ENCODE measurements at regions not wholly inside any gene's neighbourhood (a gene's known extent, or its start where the extent isn't known, plus 50 kb on each side); places are given as distances from the start of the nearest gene placed in this dataset.

DNA sequence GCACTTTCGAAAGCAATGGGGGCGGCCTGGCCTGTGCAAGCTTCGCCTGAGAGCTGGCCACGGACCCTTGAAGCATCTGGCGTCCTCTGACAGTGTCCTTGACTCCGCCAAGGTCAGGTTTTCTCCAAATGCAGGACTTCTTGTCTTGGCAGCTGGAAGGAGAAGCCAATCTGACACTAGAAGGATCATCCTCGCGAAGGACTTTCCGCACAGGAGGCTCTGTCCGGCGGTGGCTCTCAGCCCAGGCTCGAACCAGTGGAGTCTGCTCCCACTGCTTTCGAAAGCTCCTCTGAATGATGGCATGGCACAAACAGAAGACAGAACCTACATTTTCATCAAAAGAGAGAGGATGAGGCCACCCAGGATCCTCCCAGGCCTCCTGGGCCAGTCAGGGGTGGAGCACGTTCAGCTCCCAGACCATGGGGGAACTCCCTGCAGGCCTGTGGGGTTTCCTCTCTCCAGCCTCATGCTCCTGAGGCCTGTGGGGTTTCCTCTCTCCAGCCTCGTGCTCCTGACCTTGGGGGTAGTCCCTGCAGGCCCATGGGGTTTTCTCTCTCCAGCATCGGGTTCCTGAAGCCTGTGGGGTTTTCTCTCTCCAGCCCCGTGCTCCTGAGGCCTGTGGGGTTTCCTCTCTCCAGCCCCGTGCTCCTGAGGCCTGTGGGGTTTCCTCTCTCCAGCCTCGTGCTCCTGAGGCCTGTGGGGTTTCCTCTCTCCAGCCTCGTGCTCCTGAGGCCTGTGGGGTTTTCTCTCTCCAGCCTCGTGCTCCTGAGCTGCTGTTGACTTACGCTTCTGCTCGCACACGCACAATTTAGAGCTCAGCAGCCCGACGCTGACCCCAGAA, 396.5 kb upstream of the SALL3 start:
- no peak for DNase-seq

DNA sequence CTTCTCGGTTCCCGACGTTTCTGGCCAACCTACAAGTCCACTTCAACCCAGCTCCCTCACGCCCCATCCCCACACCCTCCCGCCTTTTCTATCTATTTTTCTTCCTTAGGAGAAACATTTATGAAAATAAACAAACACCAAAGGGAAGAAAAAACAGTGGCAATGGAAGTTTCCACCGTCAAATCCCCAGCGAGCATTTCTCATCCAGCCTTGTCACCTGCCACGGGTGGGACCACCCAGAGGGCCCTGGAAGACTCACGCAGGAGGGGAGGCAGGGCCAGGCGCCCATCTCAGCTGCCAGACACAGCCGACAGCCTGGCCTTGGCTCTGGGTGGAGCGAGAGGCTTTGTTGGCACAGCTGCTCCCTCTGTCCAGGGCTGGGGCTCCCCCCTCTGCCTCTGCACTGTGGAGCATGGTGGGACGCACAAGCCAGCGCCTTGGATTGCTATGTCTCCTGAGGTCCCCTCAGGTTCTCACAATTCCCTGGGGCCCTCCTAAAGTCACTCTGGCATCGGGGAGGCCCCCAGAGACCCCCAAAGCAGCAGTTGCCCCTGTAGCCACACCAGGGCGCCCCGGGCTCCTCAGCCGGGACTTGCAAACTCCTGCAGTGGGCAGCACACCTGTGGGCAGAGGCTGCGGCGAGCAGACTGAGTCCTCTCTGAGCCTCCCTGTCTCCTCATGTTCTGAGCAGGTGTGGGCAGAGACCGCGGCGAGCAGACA, 395.7 kb upstream of the SALL3 start:
- DNase-seq: no peak

DNA sequence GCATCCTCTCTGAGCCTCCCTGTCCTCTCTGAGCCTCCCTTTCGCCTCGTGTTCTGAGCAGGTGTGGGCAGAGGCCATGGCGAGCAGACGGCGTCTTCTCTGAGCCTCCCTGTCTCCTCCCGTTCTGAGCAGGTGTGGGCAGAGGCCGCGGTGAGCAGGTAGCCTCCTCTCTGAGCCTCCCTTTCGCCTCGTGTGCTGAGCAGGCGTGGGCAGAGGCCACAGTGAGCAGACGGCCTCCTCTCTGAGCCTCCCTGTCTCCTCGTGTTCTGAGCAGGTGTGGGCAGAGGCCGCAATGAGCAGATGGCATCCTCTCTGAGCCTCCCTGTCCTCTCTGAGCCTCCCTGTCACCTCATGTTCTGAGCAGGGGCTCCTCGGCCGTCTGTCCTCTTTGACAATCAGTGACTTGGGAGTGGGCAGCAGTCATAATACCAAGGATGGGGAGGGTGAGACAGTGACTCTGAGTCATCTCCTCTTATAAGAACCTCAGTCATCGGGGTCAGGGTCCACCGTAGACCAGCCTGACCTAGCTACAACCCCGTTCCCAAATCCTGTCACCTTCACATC, 395.1 kb upstream of the SALL3 start:
- no peak for DNase-seq

DNA sequence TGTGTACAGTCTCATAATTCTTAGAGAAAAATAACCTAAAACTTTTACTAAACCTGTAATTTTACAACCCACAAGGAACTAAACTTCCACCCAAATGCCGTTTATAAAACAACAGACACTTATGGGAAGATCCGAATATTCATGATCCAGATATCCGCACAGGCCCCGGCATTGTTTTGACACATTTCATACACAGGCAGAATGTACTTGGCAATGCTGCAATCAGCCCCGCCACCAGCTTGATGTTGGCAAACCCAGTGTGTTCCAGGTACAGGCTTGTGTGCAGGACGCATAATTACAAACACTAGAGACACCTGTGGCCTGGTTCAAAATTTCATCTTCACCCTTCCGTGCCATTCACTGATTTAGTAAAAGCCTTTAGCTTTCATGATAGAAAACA, 393.0 kb upstream of the SALL3 start:
- DNase-seq: no peak

DNA sequence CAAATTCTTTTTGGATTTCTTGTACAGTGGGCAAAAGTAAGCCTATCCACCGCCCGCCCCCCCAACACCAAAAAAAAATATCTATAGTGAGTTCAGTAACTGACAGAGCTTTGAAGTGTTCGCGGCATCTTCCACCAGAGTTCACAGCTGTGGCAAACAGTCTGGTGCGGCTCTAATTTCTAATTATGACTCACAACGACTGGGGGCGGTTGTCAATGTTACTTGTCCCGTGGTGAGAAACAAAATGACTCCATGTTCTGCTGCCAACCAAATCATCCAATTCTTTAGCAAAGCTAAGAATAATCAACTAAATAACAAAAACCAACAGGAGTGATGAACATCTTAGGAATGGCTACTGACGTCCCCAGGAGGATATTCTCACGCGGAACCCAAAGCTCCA, 392.5 kb upstream of the SALL3 start:
- peak in 1 of 5 experiments; percentile 28 for DNase-seq

DNA sequence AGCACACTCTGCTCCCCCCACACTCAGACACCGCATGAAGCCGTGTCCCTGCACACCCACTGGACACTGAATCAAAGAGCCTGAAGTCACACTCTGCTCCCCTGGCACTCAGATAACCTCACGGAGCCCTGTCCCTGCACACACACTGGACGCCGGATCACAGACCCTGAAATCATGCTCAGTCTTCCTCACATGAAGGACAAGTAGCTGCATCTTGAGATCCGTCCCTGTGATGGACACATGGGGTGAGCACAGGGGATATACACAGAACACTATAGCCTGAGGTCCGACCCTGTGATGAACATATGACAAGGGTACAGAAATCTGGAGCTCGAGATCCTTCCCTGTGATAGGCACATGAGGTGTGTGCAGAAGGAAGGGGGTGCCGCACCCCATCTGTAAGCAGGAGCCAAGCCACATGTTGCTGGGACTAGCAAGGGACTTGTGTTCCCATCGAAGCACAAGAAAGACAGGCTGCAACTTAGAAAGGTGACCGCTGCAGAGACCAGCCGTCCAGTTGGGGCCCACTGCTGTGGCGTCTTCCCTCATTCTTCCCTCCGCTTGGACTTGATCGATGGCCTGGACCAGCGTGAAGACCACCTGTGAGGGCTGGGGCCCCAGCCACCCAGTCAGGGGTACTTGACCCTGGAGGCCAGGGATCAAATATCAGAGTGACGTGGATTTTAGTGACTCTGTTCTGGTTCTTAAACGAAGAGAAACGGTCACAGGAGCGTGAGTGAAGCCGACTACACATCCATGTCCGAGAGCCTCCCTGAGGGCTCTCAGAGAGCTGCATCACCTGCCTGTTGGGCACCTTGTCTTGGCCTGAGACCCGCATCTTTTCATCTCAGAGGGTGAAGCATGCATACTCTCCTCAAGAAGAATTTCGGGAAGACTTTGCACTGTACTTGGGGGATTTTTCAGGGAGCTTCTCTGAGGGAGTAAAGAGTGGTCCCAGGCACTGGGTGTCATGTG, 391.7 kb upstream of the SALL3 start:
- no peak for DNase-seq

DNA sequence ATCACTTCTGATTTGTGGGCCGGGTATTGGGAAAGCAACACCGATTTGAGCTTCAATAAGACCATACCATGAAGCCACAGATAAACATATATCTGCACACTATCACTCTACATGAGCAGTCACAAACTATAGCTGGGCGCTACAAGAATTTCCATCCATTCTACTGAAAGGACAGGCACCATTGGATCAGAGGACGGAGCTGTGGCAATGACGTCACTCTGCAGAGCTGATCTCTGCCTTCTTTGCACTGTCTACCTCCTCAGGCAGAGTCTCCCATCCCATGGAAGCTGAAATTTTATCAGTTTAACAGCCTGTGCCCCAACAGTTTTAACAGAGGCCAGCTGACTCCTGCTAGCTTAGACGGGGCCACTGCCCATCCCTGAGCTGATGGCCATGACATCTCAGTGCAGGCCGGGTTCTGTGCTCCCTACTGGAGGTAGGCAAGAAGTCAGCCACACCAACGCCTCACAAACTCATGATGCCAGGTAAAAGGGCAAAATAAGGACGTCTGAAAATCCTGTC, 389.6 kb upstream of the SALL3 start:
- DNase-seq: no peak

DNA sequence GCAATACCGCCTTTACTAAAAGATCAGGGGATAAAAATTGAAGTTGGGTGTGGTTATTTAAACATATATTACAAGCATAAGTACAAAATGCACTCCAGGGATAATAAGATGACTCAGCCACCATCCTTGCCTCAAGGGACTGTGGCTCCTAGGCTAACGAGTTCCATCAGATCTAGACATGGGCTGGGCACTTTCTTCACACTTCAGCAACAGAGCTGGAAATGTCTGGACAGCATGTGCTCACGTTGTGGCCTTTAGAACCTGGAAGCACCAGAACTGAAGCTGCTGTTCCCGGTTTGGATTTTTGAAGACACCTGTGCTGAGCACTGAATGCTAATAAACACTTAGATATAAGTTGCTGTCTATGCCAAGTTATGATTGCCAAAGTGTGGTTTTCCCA, 384.2 kb upstream of the SALL3 start:
- DNase-seq: no peak

DNA sequence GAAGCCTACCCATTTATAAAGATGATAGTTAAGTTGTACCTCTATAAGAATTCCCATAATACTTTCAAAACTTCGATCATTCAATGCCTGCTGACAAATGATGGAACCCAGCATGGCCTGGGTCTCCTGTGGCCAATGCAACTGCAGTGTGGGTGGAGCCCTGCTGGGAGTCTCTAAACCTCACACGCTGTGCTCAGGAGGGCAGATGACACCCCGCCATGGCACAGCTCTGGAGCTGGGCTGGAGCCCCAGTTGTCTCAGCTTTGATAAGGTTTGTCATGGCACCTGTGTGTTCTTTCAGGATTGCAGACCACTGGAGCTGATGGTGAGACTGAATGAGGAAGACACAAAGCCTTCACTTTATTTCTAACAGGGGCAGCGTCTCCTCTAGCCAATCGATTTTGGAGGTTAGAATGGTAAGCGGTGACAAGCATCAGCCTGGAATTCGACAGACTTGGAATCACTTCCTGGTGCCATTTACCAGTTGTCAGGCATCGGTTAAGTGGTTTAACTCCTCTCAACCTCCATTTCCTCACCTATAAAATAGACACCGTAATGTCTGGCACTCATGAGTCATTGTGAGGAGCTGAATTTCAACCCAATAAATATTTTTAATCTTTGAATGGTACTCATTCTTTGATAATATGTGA, 383.6 kb upstream of the SALL3 start:
- no peak for DNase-seq

DNA sequence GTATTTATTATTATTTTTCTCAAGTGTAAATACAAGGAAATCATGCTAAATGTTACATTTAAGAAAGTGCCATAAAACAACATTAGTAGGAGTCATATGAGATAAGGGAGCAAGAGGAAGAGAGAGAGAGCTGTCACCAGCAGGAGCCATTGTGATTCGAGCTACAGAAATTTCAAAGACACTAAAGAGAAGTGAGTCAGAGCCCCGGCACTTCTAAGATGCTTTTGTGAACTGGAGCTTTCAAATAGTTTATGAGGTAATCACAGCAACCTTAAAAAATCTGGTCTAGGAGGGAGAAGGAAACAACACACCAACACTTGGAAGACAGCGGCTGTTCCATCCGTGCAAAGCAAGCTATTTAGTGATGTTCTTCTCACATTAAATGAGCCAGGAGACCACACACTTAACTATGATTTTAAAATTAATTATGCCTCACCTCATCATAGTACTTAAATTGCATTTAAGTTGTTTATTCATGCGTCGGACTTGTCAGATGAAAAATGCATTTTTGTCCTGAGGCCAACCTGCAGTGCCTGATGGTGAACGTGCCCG, 382.7 kb upstream of the SALL3 start:
- no peak for DNase-seq

DNA sequence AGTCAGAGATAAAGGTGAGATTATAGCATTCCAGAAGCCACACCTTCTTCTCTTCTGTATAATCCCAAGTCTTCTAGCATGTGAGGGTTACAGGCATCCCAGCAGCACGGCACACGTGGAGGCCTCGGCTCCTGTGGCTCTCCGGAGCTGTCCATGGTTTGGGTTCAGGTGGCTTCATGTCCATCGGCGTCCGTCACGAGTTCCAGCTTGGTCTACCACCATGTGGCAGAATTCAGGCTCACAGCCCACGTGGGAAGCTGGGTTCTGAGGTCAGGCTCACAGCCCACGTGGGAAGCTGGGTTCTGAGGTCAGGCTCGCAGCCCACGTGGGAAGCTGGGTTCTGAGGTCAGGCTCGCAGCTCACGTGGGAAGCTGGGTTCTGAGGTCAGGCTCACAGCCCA, 378.3 kb upstream of the SALL3 start:
- DNase-seq: no peak

DNA sequence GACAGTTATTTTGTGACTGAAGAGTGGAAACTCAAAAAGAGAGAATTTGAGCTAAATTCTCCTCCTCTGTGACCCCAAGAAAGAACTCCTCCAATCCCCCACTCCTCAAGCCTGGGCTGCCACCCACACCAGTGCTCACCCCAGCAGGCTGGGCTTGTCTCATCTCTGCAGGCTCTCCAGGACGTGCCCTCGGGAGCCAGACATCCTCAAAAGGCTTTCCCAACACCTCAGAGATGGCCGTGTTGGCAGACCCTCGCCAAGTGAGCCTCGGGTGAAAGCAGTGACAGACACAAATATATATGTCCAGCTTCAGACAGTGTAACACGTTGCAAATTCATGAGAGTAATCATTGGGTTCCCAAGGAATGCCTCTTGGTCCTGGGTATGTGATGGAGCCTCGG, 377.7 kb upstream of the SALL3 start:
- no peak for DNase-seq

DNA sequence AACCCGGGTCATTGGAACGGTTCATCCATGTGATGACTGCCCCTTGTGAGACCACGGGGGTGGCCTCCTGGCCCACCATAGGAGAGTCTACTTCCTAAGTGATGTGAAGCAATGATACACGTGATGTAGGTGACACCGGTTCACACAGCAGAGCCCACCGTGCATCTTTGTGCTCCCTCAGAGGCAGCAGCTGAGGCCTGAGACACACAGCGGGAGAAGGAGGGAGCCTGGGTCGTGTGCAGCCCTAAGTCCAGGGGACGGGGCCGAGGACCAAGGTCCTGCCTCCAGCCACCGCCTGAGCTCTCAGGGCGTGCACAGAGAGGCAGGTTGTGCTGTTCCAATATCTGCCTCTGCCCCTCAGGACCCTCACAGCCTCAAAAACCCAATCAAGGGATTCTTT, 377.2 kb upstream of the SALL3 start:
- no peak for DNase-seq

DNA sequence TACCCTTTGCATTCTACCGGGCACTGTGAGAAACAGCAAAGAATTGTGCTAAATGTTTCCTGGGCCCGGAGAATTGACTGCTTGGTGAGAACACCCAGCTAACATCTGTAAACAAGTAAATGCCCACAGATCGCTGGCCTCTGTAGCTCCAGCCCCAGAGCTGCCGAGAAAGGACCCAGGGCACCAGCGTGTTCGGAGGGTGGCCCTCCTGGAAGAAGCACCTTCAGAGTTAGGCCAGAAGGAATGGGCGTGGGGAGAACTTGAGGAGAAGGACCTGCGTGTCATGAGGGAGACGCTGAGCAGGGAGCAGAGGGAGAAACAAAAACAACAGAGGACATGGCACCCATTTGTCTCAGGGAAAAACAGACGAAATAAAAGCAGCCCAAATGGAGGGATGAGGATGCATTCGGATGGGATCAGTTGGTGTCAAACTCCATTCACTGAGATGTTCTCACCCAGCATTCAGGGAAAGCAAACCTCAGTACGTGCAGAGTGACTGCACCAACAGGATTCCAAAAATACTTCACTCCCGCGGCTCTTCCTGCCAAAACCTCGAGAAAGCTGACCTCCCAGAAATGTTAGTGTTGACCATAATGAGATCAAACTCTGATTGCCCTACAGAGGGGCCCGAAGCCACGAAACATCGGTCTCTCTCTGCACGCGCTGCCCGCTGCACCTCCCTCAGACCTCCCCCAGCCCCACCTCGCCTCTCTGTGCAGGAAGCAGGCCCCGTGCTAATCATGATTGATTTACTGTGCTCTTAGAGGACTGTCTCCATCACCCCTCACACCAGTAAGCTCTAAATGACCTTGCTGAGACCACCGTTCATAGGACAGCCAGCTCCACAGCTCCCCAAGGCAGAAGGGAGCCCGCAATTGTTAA, 376.3 kb upstream of the SALL3 start:
- no peak for DNase-seq

DNA sequence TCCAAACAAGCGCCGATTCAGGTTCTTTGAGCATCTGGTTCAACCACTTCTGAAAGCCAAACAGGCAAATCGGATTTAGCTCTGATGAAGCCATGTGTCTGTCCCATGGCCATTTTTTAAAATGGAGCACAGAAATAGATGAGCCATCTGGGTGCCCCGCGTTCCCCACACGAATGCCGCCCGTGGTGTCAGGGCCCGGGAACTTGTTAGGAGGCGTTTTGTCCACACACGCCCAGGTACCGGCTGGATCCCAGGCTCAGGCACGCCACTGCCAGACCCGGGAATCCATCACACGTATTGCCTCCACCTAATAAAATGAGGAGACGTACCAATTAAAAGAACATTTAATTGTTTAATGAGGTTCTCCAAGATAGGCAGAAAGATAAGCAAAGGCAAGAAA, 374.4 kb upstream of the SALL3 start:
- no peak for DNase-seq

DNA sequence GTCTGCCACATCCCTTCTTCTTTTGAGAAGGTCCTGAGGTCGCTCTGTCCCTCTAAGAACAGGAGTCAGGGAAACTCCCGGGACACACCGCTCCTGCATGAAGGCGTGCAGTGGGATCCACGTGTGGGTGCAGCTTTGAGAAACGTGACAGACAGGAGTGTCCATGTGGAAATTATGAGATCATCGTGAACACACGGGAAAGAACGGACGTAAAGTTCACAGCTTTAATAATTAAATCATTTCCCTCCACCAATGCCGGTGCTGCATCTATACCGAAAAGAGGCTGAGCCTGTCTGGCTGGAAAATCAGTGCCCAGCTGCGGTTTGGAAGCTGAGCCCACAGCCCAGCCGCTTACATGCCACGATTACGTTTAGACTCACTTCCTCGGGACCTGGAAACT, 372.4 kb upstream of the SALL3 start:
- no peak for DNase-seq

DNA sequence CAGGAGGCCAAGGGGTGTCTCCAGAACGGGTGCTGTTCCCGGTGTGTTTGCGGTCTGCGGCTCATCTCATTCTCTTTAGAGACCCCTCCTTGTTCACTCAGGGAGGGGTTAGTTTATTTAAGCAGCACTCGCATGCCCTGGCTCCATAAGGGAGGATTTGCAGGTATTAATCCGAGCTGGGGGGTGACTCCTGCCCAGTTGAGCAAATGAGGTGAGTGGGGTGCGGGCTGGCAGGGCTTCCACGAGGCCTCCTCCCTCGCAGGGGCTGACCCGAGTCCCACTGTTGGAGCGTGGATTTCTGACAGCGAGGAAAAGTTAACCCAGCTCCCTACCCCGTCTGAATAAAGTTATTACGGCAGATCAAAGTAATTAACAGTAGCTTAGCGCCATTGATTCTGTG, 371.8 kb upstream of the SALL3 start:
- no peak for DNase-seq

DNA sequence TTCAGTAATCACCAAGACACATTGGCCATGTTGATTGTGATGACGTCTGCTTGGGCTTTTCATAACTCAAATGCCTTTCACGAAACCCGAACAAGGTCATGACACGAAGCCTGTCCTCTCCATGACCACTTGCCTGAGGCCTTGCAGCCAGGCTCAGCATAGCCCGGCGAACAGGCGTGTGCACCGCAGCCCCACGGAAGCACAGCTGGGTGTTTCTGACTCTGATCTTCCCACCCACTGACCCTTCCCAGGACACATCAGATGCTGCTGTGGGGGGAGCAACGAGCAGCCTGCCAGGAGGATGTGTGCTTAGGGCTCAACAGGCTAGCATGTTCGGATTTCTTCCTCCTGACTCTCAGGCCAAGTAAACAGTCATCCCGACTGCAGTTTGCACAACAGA, 369.4 kb upstream of the SALL3 start:
- no peak for DNase-seq

DNA sequence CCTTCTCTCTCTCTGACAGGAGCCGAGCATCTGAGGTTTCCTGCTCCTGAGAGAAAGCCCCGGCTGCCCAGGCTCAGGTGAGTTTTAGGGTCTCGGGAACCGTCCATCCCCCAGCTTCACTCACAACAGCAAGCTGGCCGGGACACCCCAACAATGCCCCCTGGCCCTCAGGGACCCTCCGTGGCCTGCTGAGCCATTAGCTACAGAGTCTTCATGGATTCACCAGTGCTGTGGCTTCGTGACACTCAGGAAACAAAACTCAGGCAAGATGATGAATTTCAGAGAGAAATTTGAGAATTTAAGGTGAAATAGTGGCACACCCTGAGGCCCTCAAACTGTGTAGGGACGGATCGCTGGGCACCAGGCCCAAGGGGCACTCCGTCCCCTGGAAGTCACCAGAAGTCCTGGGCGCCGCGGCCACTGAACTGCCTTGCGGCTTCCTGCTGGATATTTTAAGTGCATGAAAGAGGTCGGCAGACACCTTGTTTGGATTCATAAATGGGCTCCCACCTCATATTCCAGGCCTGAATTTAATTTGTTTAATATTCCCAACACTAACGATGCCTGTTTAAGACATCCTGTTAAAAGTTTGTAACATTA, 368.3 kb upstream of the SALL3 start:
- no peak for DNase-seq

DNA sequence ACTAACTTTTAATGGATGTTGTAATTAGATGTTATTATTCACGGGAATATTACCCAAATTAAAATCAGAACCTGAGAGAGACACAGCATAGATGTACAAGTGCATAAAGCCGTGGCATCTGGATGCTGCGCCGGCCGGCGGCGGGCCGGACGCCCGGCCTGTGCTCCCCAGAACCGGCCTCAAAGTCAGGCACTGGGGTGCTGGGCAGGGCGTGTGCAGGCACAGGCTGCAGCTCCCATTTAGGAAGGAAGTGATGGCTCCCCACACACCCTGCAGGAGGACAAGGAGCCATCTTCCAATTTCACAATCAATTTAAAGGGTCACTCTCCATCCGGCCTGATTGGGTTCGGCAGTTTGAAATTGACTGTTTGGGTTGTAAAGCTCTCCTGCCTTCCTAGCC, 367.7 kb upstream of the SALL3 start:
- no peak for DNase-seq

Data from T-helper 2 cell (primary cell).